HG03342 (cell line): ENCODE measurements at regions not wholly inside any gene's neighbourhood (a gene's known extent, or its start where the extent isn't known, plus 50 kb on each side); places are given as distances from the start of the nearest gene placed in this dataset.

Source experiments
- ATAC-seq: cut with Tn5 transposase; IDR thresholded peaks from one replicate; pipeline ENCODE4 v1.9.1; 2021; ENCODE audit warnings: mild to moderate bottlenecking, moderate library complexity; ENCODE audit not compliant: unreplicated experiment

- no peak for ATAC-seq
Measured at GRCh38 chr4:110290511-110290910, 92.1 kb upstream of the ELOVL6 start.

GRCh38 chr4:110289601-110290100 is 91.2 kb upstream of the ELOVL6 start:
- no peak for ATAC-seq

- ATAC-seq: peak; percentile 99
Measured at GRCh38 chr4:110287130-110287529, 88.7 kb upstream of the ELOVL6 start.

- ATAC-seq: no peak
Measured at GRCh38 chr4:110278127-110278526, 79.7 kb upstream of the ELOVL6 start.

GRCh38 chr4:110275871-110276270 is 77.5 kb upstream of the ELOVL6 start:
- no peak for ATAC-seq

GRCh38 chr4:110271986-110272385 is 73.6 kb upstream of the ELOVL6 start:
- ATAC-seq: no peak

- no peak for ATAC-seq
Measured at GRCh38 chr4:110270492-110271197, 72.2 kb upstream of the ELOVL6 start.

- ATAC-seq: peak; percentile 28
Measured at GRCh38 chr4:110268790-110269189, 70.4 kb upstream of the ELOVL6 start.

GRCh38 chr4:110268352-110268751 is 69.9 kb upstream of the ELOVL6 start:
- ATAC-seq: peak; percentile 71

GRCh38 chr4:110266136-110266535 is 67.7 kb upstream of the ELOVL6 start:
- no peak for ATAC-seq

GRCh38 chr4:110265001-110265400 is 66.6 kb upstream of the ELOVL6 start:
- ATAC-seq: no peak

- no peak for ATAC-seq
Measured at GRCh38 chr4:110260299-110260698, 61.9 kb upstream of the ELOVL6 start.

GRCh38 chr4:110250023-110250387 is 51.6 kb upstream of the ELOVL6 start:
- no peak for ATAC-seq

- no peak for ATAC-seq
Measured at GRCh38 chr4:110248831-110249253, 50.4 kb upstream of the ELOVL6 start.
